ENCODE measurements at regions not wholly inside any gene's neighbourhood (a gene's known extent, or its start where the extent isn't known, plus 50 kb on each side); places are given as distances from the start of the nearest gene placed in this dataset.

DNA sequence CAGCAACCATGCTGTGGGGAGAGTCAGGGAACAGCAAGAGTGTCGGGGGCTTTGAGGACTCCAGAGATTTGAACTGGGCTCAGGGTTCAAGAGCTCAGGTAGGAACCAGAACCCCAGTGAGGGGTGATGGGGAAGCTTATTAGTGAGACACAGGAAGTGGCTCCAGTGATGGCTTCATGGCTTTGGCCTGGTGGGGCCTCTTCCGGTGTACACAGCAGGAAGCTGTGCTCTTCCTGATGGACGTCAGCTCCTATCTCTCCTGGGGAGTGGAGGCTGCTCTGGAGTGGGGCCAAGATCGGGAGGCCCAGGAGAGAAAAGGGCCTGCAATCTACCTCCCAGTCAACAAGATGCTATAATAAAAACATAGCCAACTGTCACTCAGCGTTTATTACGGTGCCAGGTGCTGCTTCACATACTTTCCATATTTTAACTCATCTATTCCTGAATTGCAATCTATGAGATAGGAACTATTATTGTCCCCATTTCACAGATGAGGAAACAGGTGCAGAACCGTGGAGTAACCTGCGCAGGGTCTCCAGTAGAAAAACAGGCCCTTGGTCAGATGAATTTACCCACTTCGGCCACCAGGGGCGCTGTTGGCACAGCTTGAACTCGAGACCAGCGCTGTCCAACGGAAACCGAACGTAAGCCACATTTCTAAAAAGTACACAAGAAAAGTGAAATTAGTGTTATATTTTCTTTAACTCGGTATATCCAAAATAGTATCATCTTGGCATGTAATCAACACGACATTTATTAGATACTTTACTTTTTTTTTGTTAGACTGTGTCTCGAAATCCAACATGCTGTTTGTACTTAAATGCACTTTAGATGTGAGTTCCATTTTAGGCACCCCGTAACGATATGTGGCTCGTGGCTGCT is 63.6 kb upstream of the DLK1 start:
- in situ Hi-C loops (cut with HindIII; ENCODE audit: low pct_unique_long_range_greater_than_20kb, low sequenced_read_pairs): no loop called here
- peak; percentile 77 to 80 for DNase-seq (ENCODE audit: low read depth in 1 of 2, low spot score in 1 of 2)
- no peak for TF ChIP-seq JUND (IDR thresholded peaks at IDR 0.05; ENCODE audit: low read depth)

DNA sequence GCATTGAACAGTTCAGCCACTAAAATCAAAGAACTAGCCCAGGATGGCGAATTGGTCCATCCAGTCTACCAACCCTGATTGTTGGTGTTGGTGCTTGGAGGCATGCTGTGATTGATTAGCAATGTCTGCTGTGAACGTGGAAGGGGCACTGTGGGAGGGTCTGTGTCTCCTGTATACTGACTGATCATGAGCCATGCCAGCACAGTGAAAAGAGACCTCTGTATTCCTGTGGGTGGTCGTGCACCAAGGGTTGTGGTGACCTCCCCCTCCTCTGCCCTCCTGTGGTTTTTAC is 63.0 kb upstream of the DLK1 start:
- no peak for DNase-seq (ENCODE audit: low read depth in 1 of 2, low spot score in 1 of 2)
- in situ Hi-C loops (cut with HindIII; ENCODE audit: low pct_unique_long_range_greater_than_20kb, low sequenced_read_pairs): no loop called here
- TF ChIP-seq JUND (IDR thresholded peaks at IDR 0.05; ENCODE audit: low read depth): no peak

DNA sequence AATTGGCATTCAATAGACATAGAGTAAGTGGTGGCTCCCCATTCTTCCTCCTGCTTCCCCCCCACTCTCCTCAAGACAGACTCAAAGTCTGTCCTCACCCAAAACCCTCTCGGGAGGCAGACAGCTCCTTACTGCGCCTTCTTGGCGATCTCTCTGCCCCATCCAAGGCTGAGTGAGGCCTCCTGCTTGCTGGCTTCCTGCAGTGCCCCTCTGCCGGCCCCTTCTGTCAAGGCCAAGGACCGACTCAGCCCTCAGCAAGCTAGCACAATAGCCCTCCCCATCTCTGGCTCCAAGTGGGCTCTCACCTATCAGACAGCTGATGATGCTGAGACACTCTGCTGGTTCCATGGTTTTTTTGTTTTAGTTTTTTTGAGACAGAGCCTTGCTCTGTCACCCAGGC is 62.5 kb upstream of the DLK1 start:
- in situ Hi-C loops (cut with HindIII; ENCODE audit: low pct_unique_long_range_greater_than_20kb, low sequenced_read_pairs): no loop called here
- no peak for TF ChIP-seq JUND (IDR thresholded peaks at IDR 0.05; ENCODE audit: low read depth)
- no peak for DNase-seq (ENCODE audit: low read depth in 1 of 2, low spot score in 1 of 2)

DNA sequence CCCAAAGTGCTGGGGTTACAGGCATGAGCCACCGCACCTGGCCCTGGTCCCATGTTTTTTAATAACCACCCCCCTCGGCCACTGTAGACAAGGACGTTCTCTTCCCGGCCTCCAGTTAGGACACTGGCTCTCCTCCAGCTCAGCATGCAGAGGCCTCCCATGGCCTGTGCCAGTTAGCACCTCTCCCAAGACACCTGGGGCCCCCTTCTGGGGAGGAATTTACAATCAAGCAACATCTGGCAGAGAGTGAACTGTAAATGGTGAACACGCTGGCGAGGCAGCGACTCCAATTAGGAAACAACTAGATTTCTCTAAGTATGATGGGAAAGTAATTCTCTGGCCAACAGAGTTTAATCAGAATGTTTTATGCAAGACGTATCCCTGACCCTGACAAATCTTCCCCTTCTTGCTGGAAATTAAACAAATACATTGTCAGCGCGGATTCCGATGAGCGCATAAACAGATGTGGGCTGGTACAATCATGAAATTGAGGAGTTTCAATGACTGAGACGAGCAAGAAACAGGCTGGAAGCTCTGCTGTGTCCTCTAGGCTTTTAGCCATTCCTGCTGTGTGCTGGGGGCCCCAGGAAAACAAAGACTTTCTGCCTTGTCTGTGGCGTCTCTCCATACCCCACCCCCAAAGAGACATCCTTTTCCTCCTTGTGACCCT is 61.7 kb upstream of the DLK1 start:
- no peak for DNase-seq (ENCODE audit: low read depth in 1 of 2, low spot score in 1 of 2)
- TF ChIP-seq JUND (IDR thresholded peaks at IDR 0.05; ENCODE audit: low read depth): no peak
- in situ Hi-C loops (cut with HindIII; ENCODE audit: low pct_unique_long_range_greater_than_20kb, low sequenced_read_pairs): no loop called here

DNA sequence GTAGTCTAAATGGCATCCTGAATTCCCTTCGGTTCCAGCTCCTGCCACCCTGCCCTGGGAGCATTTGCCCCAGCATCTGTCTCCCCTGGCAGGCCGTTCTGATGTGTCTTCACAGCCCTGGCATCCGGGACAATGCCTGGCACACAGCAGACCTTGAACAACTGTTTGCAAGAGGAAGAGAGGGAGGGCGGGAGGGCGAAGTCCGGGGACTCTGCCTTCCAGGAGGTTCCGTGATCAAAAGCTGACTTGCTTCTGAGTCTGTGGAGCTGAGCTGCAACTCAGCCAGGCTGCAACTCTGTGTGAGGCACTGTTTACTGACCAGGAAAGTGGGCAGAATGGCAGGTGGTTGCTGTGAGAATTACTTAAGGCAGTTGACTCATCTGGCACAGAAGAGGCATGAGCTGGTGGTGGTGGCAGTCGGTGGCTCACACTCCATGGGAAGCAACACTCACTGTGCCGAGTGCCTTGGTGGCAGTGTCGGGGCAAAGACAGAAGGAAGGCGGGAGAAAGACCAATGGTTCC is 61.1 kb upstream of the DLK1 start:
- in situ Hi-C loops (cut with HindIII; ENCODE audit: low pct_unique_long_range_greater_than_20kb, low sequenced_read_pairs): no loop called here
- no peak for TF ChIP-seq JUND (IDR thresholded peaks at IDR 0.05; ENCODE audit: low read depth)
- DNase-seq (ENCODE audit: low read depth in 1 of 2, low spot score in 1 of 2): no peak

DNA sequence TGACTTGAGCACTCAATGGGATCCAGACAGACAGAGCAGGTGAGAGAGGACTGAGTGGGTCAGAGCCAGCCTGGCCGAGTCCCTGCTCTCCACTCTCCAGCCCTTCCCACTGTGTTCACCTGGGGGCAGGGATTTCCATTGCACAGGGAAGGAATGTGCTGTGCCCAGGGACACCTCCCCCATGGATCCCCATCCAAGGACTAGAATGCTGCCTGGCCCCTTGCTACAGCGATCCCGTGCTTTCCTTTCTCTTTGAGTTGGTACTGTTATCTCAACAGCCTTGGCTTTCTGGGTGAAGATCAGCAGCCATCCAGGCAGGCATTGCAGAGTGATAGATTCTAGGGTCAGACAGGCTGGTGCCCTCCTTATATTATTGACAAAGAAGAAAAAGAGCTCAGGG is 60.3 kb upstream of the DLK1 start:
- in situ Hi-C loops (cut with HindIII; ENCODE audit: low pct_unique_long_range_greater_than_20kb, low sequenced_read_pairs): no loop called here
- DNase-seq (ENCODE audit: low read depth in 1 of 2, low spot score in 1 of 2): no peak
- no peak for TF ChIP-seq JUND (IDR thresholded peaks at IDR 0.05; ENCODE audit: low read depth)

DNA sequence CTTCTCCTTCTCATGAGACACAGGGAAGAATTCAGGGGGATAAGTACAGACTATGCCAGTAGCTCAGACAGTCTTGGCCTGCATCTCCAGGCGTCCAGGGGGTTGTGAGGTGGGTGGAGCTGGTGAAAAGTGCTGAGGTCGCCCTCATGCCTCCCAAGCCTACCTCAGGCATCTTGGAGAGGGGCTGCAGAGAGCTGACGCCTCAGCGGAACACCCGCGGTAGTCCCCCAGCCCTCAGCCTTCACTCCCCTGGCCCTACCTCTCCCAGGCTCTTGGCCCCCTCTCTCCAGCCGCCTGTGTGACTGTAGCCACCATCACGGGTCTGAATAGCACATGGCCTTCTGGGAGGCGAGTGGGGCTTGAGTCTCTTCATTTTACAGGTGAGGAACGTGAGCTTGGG is 59.8 kb upstream of the DLK1 start:
- no peak for DNase-seq (ENCODE audit: low read depth in 1 of 2, low spot score in 1 of 2)
- TF ChIP-seq JUND (IDR thresholded peaks at IDR 0.05; ENCODE audit: low read depth): no peak
- in situ Hi-C loops (cut with HindIII; ENCODE audit: low pct_unique_long_range_greater_than_20kb, low sequenced_read_pairs): no loop called here

DNA sequence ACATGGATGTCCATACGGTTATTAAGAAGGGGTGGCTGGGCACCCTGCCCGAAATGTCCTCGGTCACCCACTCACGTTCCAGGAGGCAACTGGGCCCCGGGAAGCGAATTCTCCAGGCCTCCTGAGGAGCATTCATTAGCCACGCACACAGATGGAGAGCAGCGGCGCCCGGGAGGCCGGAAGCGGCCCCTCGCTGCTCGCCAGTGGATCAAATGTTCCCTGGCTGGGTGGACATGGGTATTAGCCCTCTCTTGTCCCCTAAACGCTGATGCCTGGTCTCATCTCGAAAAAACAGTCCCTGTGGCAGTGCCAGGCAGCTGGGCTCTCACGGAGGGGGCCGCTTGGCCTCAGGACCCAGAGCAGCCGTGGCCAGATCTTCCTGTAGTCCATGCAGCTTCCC is 59.0 kb upstream of the DLK1 start:
- DNase-seq (ENCODE audit: low read depth in 1 of 2, low spot score in 1 of 2): no peak
- in situ Hi-C loops (cut with HindIII; ENCODE audit: low pct_unique_long_range_greater_than_20kb, low sequenced_read_pairs): no loop called here
- no peak for TF ChIP-seq JUND (IDR thresholded peaks at IDR 0.05; ENCODE audit: low read depth)

DNA sequence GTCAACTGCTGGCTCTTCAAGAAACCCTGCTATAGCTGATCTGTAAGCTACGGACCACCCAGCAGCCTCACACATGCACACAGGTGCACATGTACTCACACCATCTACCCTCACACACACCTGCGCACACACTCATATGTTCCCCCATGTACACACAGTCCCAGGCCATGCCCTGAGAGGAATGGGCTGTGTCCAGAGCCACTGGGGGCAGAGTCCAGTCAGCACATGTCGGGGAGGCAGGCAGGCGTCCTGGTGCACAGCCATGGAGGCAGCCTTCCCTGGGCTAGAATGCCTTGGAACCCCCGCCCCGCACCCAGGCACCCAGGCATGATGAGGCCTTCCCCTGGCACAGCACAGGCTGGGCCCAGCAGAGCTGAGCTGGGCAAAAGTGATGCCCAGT is 58.3 kb upstream of the DLK1 start:
- in situ Hi-C loops (cut with HindIII; ENCODE audit: low pct_unique_long_range_greater_than_20kb, low sequenced_read_pairs): no loop called here
- TF ChIP-seq JUND (IDR thresholded peaks at IDR 0.05; ENCODE audit: low read depth): no peak
- DNase-seq (ENCODE audit: low read depth in 1 of 2, low spot score in 1 of 2): no peak

DNA sequence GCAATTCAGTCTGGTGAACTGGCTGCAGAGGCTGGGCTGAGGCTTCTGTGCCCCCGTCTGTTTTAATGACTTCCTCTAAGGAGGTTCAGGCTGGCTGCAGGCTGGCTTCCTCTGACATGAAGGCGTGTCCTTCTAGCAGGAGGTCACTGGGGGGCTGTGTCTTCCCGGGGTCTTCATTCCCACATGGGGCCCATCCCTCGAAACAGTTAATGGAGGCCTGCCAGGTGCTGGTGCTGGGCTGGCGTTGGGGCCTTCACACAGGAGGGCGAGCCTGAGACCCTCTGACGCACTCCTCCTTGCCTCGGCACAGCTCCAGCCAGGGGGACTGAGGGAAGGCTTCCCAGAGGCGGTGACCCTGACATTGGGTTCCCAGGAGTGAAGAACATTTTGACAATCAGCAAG is 57.7 kb upstream of the DLK1 start:
- no peak for TF ChIP-seq JUND (IDR thresholded peaks at IDR 0.05; ENCODE audit: low read depth)
- no peak for DNase-seq (ENCODE audit: low read depth in 1 of 2, low spot score in 1 of 2)
- in situ Hi-C loops (cut with HindIII; ENCODE audit: low pct_unique_long_range_greater_than_20kb, low sequenced_read_pairs): no loop called here

DNA sequence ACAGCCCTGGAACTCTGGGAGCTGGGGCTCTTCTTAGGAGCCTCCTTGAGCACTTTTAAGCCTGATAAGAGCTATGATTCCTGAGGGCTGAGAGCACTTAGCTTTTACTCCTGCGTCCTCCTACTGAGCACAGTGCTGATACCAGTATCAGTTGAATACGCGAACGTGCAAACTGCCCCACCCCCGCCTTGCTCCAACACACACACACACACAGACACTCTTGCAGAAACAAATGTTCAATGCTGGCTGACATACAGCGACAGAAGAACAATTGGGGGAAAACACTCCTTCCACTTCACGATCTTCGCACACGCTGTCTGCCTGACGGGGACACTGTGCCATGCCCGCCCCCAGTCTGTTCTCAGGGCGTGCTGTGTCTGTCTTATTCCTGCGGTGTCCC is 57.2 kb upstream of the DLK1 start:
- no peak for DNase-seq (ENCODE audit: low read depth in 1 of 2, low spot score in 1 of 2)
- in situ Hi-C loops (cut with HindIII; ENCODE audit: low pct_unique_long_range_greater_than_20kb, low sequenced_read_pairs): no loop called here
- no peak for TF ChIP-seq JUND (IDR thresholded peaks at IDR 0.05; ENCODE audit: low read depth)

DNA sequence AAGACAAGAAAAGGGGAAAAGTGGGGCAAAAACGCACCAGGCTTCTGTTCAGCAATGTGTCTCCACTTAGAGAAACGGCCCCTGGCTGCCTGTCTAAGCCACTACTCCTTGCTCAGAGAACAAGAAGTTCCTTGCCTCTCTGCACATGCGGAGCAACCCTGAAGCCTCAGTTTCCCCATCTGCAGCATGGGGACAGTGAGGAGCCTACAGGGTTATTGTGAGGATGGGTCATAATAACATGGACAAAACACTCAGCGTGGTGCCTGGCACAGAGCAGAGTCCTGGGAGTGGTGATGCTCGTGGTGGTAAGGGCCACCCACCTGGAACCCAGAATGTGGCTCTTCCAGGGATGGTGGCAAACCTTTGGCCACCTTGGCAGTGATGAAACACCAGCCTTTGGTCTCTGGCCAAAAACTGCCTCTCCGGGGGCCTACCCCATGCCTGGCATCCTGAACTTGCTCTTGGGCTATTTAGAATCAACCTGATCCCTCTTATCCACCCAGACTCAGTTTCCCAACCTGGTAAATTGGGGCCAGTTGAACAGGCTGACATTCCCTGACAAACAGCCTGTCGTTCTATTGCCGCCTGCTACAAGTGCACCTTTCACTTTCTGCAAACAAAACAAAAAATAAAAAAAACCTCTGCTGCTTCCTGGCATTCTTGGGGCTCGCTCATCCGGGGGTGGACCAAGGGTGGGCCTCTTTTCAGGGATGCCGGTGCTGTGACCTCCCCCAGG is 56.5 kb upstream of the DLK1 start:
- DNase-seq (ENCODE audit: low read depth in 1 of 2, low spot score in 1 of 2): no peak
- in situ Hi-C loops (cut with HindIII; ENCODE audit: low pct_unique_long_range_greater_than_20kb, low sequenced_read_pairs): no loop called here
- no peak for TF ChIP-seq JUND (IDR thresholded peaks at IDR 0.05; ENCODE audit: low read depth)

DNA sequence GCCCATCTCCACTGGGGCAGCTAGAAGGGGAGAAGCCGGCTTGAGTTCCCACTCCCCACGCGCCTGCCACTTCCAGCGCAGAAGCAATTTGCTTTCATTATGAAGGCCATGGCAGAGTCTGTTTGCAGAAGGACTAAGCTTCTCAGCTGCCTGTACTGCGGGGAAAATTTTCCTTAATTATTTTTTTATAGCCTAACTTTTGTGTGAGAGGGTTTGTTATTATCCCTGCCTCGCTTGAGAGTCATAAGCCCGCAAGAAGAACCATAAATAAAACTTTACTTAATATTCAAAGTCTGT is 56.0 kb upstream of the DLK1 start:
- no peak for DNase-seq (ENCODE audit: low read depth in 1 of 2, low spot score in 1 of 2)
- in situ Hi-C loops (cut with HindIII; ENCODE audit: low pct_unique_long_range_greater_than_20kb, low sequenced_read_pairs): no loop called here
- TF ChIP-seq JUND (IDR thresholded peaks at IDR 0.05; ENCODE audit: low read depth): no peak
